Neural cell (in vitro differentiated cells): ENCODE measurements at regions not wholly inside any gene's neighbourhood (a gene's known extent, or its start where the extent isn't known, plus 50 kb on each side); places are given as distances from the start of the nearest gene placed in this dataset.

Source experiments
- H2AFZ ChIP-seq: fragments of 200-600, 300-800 bp; sonication (generic), shearing (Covaris generic); 2 replicates; pipeline ENCODE4 v1.6.0; 2014; ENCODE audit warnings: low read depth, mild to moderate bottlenecking, antibody characterized with exemption, low read length, moderate library complexity
- H3F3A ChIP-seq: fragments of 200-600 bp; shearing (Covaris generic); 2 replicates; pipeline ENCODE4 v1.6.1; 2016; ENCODE audit warnings: mild to moderate bottlenecking, moderate library complexity, mixed read lengths, antibody characterized with exemption, low read length; ENCODE audit not compliant: insufficient read depth, poor library complexity, severe bottlenecking
- H3K27ac ChIP-seq: fragments of 200-600, 300-800 bp; sonication (generic), shearing (Covaris generic); 2 replicates; pipeline ENCODE4 v1.5.1; 2014; ENCODE audit warnings: mild to moderate bottlenecking, low read length, moderate library complexity
- H3K27me3 ChIP-seq: fragments of 300-800, 200-600 bp; sonication (generic), shearing (Covaris generic); 2 replicates; pipeline ENCODE4 v1.6.0; 2014; ENCODE audit warnings: mild to moderate bottlenecking, low read depth, low read length, moderate library complexity; ENCODE audit not compliant: insufficient read depth
- H3K36me3 ChIP-seq: fragments of 300-800, 200-600 bp; sonication (generic), shearing (Covaris generic); 2 replicates; pipeline ENCODE4 v1.5.1; 2014; ENCODE audit warnings: mild to moderate bottlenecking, antibody characterized with exemption, low read length, moderate library complexity; ENCODE audit not compliant: insufficient read depth
- H3K4me2 ChIP-seq: fragments of 300-800, 200-600 bp; sonication (generic), shearing (Covaris generic); 2 replicates; pipeline ENCODE4 v1.6.0; 2014; ENCODE audit warnings: mild to moderate bottlenecking, low read length
- H3K4me3 ChIP-seq: fragments of 300-800, 200-600 bp; sonication (generic), shearing (Covaris generic); 2 replicates; pipeline ENCODE4 v1.5.1; 2014; ENCODE audit warnings: mild to moderate bottlenecking, low read length, moderate library complexity
- H3K79me2 ChIP-seq: fragments of 200-600 bp; shearing (Covaris generic); replicated peaks from 2 replicates; pipeline ENCODE4 v1.6.0; 2014; ENCODE audit warnings: mild to moderate bottlenecking, low read length, moderate library complexity; ENCODE audit not compliant: insufficient read depth
- H3K9ac ChIP-seq: fragments of 300-800, 200-600 bp; sonication (generic), shearing (Covaris generic); 2 replicates; pipeline ENCODE4 v1.6.1; 2016; ENCODE audit warnings: mild to moderate bottlenecking, low read length, mixed read lengths
- H3K9me2 ChIP-seq: fragments of 200-600 bp; shearing (Covaris generic); 2 replicates; pipeline ENCODE4 v1.6.1; 2016; ENCODE audit warnings: mild to moderate bottlenecking, low read length, mixed read lengths; ENCODE audit not compliant: insufficient read depth
- H3K9me3 ChIP-seq: fragments of 200-600, 300-800 bp; sonication (generic), shearing (Covaris generic); 2 replicates; pipeline ENCODE4 v1.6.1; 2016; ENCODE audit warnings: mild to moderate bottlenecking, mixed run types, low read length, moderate library complexity, mixed read lengths
- H4K20me1 ChIP-seq: fragments of 200-600 bp; shearing (Covaris generic); 2 replicates; pipeline ENCODE4 v1.6.1; 2016; ENCODE audit warnings: mild to moderate bottlenecking, mixed run types; ENCODE audit not compliant: insufficient read depth
- EP300 ChIP-seq: fragments of 450-650 bp; conservative IDR thresholded peaks from 2 replicates; pipeline ENCODE4 v1.6.1; 2014; ENCODE audit warnings: antibody characterized with exemption, mild to moderate bottlenecking, moderate library complexity; ENCODE audit not compliant: poor library complexity, severe bottlenecking
- EZH2 ChIP-seq: fragments of 200-600, 300-800 bp; shearing (Covaris generic), sonication (generic); IDR thresholded peaks from 2 replicates; pipeline ENCODE4 v1.6.1; 2014; ENCODE audit warnings: antibody characterized with exemption, low read length, borderline replicate concordance, mild to moderate bottlenecking; ENCODE audit not compliant: insufficient read depth, poor library complexity, severe bottlenecking
- MXI1 ChIP-seq: fragments of 450-650 bp; conservative IDR thresholded peaks from 2 replicates; pipeline ENCODE4 v1.6.1; 2014; ENCODE audit warnings: antibody characterized with exemption, mild to moderate bottlenecking; ENCODE audit not compliant: poor library complexity, severe bottlenecking
- POLR2AphosphoS5 ChIP-seq: IDR thresholded peaks from 2 replicates; pipeline ENCODE4 v1.6.1; 2012
- RAD21 ChIP-seq: fragments of 450-650 bp; conservative IDR thresholded peaks from 2 replicates; pipeline ENCODE4 v1.6.1; 2014; ENCODE audit warnings: antibody characterized with exemption, mild to moderate bottlenecking, moderate library complexity
- SMC3 ChIP-seq: fragments of 450-650 bp; conservative IDR thresholded peaks from 2 replicates; pipeline ENCODE4 v1.6.1; 2014; ENCODE audit warnings: antibody characterized with exemption, mild to moderate bottlenecking, moderate library complexity; ENCODE audit not compliant: poor library complexity
- TAF1 ChIP-seq: IDR thresholded peaks from 2 replicates; pipeline ENCODE4 v1.6.1; 2012; ENCODE audit warnings: low read depth
- TF ChIP-seq, protein P1 (sequence below): fragments of 450-650 bp; IDR thresholded peaks from 2 replicates; pipeline ENCODE4 v1.5.1; 2014; ENCODE audit warnings: antibody characterized with exemption, mild to moderate bottlenecking, moderate library complexity; ENCODE audit not compliant: poor library complexity, severe bottlenecking
- TF ChIP-seq, protein P2 (sequence below): IDR thresholded peaks from 2 replicates; pipeline ENCODE4 v1.6.1; 2012; ENCODE audit warnings: borderline replicate concordance

DNA sequence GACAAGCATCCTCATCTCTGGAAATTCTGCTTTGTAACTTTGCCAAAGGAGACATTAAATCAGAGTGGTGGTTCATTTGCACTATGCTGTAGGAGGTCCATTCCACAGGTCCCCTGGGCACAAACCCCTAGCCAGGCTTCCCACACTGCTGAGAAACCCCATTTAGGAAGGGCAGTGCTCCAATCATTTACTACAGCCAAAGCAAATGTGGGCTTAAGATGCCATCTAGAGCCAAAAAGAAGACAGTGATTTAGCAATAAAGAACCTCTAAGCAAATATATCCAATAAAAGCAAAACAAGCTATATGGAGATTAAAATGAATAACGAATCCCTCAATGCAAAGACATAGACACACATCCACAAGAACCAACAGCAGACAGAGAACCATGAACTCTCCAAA is 129.0 kb upstream of the ALDH1B1 start:
- no peaks in the 10 kb centered on the region for H3K79me2 ChIP-seq
- no peak overlapping the region for H3K4me2 ChIP-seq
- H3K9me3 ChIP-seq = peaks cover 5% of the 10 kb centered on the region
- no peaks in the 10 kb centered on the region for H3F3A ChIP-seq
- no peak overlapping the region for H3K9ac ChIP-seq
- H3K27me3 ChIP-seq = no peaks in the 10 kb centered on the region
- no peaks in the 10 kb centered on the region for H4K20me1 ChIP-seq
- H3K27ac ChIP-seq = no peak overlapping the region
- no peak overlapping the region for H2AFZ ChIP-seq
- TF ChIP-seq, protein P1, sequence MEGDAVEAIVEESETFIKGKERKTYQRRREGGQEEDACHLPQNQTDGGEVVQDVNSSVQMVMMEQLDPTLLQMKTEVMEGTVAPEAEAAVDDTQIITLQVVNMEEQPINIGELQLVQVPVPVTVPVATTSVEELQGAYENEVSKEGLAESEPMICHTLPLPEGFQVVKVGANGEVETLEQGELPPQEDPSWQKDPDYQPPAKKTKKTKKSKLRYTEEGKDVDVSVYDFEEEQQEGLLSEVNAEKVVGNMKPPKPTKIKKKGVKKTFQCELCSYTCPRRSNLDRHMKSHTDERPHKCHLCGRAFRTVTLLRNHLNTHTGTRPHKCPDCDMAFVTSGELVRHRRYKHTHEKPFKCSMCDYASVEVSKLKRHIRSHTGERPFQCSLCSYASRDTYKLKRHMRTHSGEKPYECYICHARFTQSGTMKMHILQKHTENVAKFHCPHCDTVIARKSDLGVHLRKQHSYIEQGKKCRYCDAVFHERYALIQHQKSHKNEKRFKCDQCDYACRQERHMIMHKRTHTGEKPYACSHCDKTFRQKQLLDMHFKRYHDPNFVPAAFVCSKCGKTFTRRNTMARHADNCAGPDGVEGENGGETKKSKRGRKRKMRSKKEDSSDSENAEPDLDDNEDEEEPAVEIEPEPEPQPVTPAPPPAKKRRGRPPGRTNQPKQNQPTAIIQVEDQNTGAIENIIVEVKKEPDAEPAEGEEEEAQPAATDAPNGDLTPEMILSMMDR = no peak
- no peak for TF ChIP-seq POLR2AphosphoS5
- peak; percentile 38 for TF ChIP-seq RAD21
- TF ChIP-seq SMC3 = no peak
- no peak for TF ChIP-seq TAF1
- no peak for TF ChIP-seq EZH2
- no peak for TF ChIP-seq MXI1
- H3K4me3 ChIP-seq = no peak overlapping the region
- H3K36me3 ChIP-seq = no peaks in the 10 kb centered on the region
- no peaks in the 10 kb centered on the region for H3K9me2 ChIP-seq

DNA sequence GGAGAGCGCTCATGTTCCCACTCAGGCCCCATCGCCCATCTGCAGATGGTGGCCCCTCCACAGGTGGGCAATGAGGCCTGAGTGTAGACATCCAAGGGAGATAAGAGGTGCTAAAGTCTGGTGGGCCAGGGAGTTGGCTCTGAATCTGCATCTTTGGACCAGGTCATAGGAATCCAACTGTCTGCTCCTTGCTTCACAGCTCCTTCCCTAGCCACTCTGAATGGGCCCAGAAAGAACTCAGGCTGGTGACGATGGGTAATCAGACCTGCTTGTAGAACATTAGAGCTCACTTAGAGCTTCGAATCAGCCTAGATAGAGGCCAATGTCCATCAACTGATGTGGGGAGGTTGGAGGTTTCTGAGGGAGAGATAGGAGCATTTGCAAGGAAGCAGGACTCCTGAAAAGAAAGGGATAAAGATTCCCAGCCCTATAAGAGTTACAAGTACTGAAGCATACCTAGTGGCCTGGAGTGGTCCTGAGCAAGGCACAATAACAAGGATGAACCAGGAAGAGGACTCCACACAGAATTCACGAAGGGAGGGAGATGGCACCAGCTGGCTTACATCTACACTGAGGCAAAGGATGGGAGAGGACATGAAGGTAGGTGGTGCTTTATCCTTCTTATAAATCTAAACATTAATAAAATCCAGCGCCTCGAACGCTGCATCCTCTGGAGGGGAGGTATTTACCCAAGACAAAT is 132.8 kb upstream of the ALDH1B1 start:
- H3K9ac ChIP-seq = no peak overlapping the region
- H4K20me1 ChIP-seq = no peaks in the 10 kb centered on the region
- no peak for TF ChIP-seq EP300
- no peak for TF ChIP-seq POLR2AphosphoS5
- no peak for TF ChIP-seq SMC3
- no peak for TF ChIP-seq TAF1
- TF ChIP-seq RAD21 = no peak
- TF ChIP-seq, protein P2, sequence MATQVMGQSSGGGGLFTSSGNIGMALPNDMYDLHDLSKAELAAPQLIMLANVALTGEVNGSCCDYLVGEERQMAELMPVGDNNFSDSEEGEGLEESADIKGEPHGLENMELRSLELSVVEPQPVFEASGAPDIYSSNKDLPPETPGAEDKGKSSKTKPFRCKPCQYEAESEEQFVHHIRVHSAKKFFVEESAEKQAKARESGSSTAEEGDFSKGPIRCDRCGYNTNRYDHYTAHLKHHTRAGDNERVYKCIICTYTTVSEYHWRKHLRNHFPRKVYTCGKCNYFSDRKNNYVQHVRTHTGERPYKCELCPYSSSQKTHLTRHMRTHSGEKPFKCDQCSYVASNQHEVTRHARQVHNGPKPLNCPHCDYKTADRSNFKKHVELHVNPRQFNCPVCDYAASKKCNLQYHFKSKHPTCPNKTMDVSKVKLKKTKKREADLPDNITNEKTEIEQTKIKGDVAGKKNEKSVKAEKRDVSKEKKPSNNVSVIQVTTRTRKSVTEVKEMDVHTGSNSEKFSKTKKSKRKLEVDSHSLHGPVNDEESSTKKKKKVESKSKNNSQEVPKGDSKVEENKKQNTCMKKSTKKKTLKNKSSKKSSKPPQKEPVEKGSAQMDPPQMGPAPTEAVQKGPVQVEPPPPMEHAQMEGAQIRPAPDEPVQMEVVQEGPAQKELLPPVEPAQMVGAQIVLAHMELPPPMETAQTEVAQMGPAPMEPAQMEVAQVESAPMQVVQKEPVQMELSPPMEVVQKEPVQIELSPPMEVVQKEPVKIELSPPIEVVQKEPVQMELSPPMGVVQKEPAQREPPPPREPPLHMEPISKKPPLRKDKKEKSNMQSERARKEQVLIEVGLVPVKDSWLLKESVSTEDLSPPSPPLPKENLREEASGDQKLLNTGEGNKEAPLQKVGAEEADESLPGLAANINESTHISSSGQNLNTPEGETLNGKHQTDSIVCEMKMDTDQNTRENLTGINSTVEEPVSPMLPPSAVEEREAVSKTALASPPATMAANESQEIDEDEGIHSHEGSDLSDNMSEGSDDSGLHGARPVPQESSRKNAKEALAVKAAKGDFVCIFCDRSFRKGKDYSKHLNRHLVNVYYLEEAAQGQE = no peak
- no peak for TF ChIP-seq MXI1
- TF ChIP-seq, protein P1 = no peak
- no peak for TF ChIP-seq EZH2
- no peak overlapping the region for H3K4me2 ChIP-seq
- H3F3A ChIP-seq = no peaks in the 10 kb centered on the region
- H3K27me3 ChIP-seq = no peaks in the 10 kb centered on the region
- no peak overlapping the region for H3K27ac ChIP-seq
- H2AFZ ChIP-seq = no peak overlapping the region
- H3K9me3 ChIP-seq = no peaks in the 10 kb centered on the region
- H3K79me2 ChIP-seq = no peaks in the 10 kb centered on the region
- no peak overlapping the region for H3K4me3 ChIP-seq
- no peaks in the 10 kb centered on the region for H3K9me2 ChIP-seq
- no peaks in the 10 kb centered on the region for H3K36me3 ChIP-seq
